ENCODE measurements at regions not wholly inside any gene's neighbourhood (a gene's known extent, or its start where the extent isn't known, plus 50 kb on each side); places are given as distances from the start of the nearest gene placed in this dataset.

DNA sequence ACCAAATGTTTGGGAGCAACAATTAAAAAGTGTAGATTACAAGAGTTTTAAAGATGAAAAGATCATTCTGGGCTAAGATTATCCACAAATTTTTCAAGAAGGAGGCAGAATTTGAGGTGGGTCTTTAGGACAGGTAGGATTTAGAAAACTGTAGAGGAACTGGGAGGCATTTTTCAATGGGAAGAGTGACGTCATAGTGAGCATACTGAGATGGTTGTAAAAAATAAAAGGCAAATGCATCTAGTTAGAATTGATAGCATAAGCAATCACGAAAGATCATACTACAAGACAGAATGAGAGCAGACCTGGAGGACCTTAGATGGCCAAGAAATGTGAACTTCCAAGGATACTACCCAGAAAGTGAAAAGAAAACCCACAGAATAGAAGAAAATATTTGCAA lies 131.6 kb upstream of the G2E3 start:
- TF ChIP-seq, protein P1, sequence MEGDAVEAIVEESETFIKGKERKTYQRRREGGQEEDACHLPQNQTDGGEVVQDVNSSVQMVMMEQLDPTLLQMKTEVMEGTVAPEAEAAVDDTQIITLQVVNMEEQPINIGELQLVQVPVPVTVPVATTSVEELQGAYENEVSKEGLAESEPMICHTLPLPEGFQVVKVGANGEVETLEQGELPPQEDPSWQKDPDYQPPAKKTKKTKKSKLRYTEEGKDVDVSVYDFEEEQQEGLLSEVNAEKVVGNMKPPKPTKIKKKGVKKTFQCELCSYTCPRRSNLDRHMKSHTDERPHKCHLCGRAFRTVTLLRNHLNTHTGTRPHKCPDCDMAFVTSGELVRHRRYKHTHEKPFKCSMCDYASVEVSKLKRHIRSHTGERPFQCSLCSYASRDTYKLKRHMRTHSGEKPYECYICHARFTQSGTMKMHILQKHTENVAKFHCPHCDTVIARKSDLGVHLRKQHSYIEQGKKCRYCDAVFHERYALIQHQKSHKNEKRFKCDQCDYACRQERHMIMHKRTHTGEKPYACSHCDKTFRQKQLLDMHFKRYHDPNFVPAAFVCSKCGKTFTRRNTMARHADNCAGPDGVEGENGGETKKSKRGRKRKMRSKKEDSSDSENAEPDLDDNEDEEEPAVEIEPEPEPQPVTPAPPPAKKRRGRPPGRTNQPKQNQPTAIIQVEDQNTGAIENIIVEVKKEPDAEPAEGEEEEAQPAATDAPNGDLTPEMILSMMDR (IDR thresholded peaks at IDR 0.05): no peak
- TF ChIP-seq ZFX (IDR thresholded peaks at IDR 0.05; ENCODE audit: borderline replicate concordance): no peak
